HG02973 (cell line): ENCODE measurements at regions not wholly inside any gene's neighbourhood (a gene's known extent, or its start where the extent isn't known, plus 50 kb on each side); places are given as distances from the start of the nearest gene placed in this dataset.
"Not testable (repeated sequence)": the region's sequence is repeated elsewhere in the genome, so short reads cannot be mapped to it uniquely, and the experiment has no call there.

Experiments used
- ATAC-seq: cut with Tn5 transposase; IDR thresholded peaks from one replicate; pipeline ENCODE4 v1.9.1; 2021; ENCODE audit warnings: moderate library complexity; ENCODE audit not compliant: unreplicated experiment

- not testable (repeated sequence) for ATAC-seq
Observed at GRCh38 chr14:105729825-105730368, 203.5 kb downstream of the TMEM121 start.

- ATAC-seq: not testable (repeated sequence)
Observed at GRCh38 chr14:105730731-105731130, 204.3 kb downstream of the TMEM121 start.

GRCh38 chr14:105731221-105731985 lies 205.0 kb downstream of the TMEM121 start:
- not testable (repeated sequence) for ATAC-seq

- ATAC-seq: no peak
Observed at GRCh38 chr14:105733081-105734065, 207.0 kb downstream of the TMEM121 start.

- not testable (repeated sequence) for ATAC-seq
Observed at GRCh38 chr14:105734241-105734640, 207.9 kb downstream of the TMEM121 start.

GRCh38 chr14:105736331-105736730 lies 209.9 kb downstream of the TMEM121 start:
- not testable (repeated sequence) for ATAC-seq

GRCh38 chr14:105737504-105738246 lies 211.3 kb downstream of the TMEM121 start:
- no peak for ATAC-seq

- no peak for ATAC-seq
Observed at GRCh38 chr14:105738638-105739037, 212.3 kb downstream of the TMEM121 start.

GRCh38 chr14:105739331-105740102 lies 213.1 kb downstream of the TMEM121 start:
- ATAC-seq: no peak

GRCh38 chr14:105740272-105740671 lies 213.9 kb downstream of the TMEM121 start:
- ATAC-seq: not testable (repeated sequence)

GRCh38 chr14:105740961-105741360 lies 214.6 kb downstream of the TMEM121 start:
- ATAC-seq: not testable (repeated sequence)

- not testable (repeated sequence) for ATAC-seq
Observed at GRCh38 chr14:105741707-105742530, 215.5 kb downstream of the TMEM121 start.

GRCh38 chr14:105742531-105742848 lies 216.1 kb downstream of the TMEM121 start:
- no peak for ATAC-seq

GRCh38 chr14:105742904-105743701 lies 216.7 kb downstream of the TMEM121 start:
- not testable (repeated sequence) for ATAC-seq

- not testable (repeated sequence) for ATAC-seq
Observed at GRCh38 chr14:105744213-105744787, 217.9 kb downstream of the TMEM121 start.

- ATAC-seq: no peak
Observed at GRCh38 chr14:105745433-105746123, 219.2 kb downstream of the TMEM121 start.

GRCh38 chr14:105746124-105746514 lies 219.7 kb downstream of the TMEM121 start:
- ATAC-seq: no peak
